Transverse colon (tissue), 4 donors: ENCODE measurements at regions not wholly inside any gene's neighbourhood (a gene's known extent, or its start where the extent isn't known, plus 50 kb on each side); places are given as distances from the start of the nearest gene placed in this dataset.

ENCODE experiments used
- DNase-seq: peaks from one replicate; pipeline ENCODE4 v3.0.0-alpha.2; 2019
- H3K27ac ChIP-seq, 4 donors: fragments of 200-600 bp; sonication (generic); 2 replicates each; pipeline ENCODE4 v1.5.1; 2016 to 2018; ENCODE audit warnings: inconsistent platforms in 4 of 4
- H3K27me3 ChIP-seq: fragments of 200-600 bp; sonication (generic); 2 replicates; pipeline ENCODE4 v1.5.1; 2017; ENCODE audit warnings: inconsistent platforms
- H3K36me3 ChIP-seq, 4 donors: fragments of 200-600 bp; sonication (generic); 2 replicates each; pipeline ENCODE4 v1.5.1; 2017 to 2019; ENCODE audit warnings: inconsistent platforms in 4 of 4
- H3K4me1 ChIP-seq, 4 donors: fragments of 200-600 bp; sonication (generic); 2 replicates each; pipeline ENCODE4 v1.5.1; 2017 to 2020; ENCODE audit warnings: inconsistent platforms in 4 of 4
- H3K4me3 ChIP-seq, 4 donors: fragments of 200-600 bp; sonication (generic); 1 replicate in 1 of 4; 2 replicates in 3 of 4; pipeline versions ENCODE4 v1.5.1 to v1.6.1; 2017 to 2019; ENCODE audit warnings: inconsistent platforms in 4 of 4
- H3K9me3 ChIP-seq, 2 donors: fragments of 200-600 bp; sonication (generic); 2 replicates each; pipeline ENCODE4 v1.5.1; 2017 to 2019; ENCODE audit warnings: inconsistent platforms in 2 of 2
- EP300 ChIP-seq: sonication (generic); formaldehyde crosslinking; IDR thresholded peaks from one replicate; pipeline ENCODE4 v1.6.1; 2017; ENCODE audit warnings: antibody characterized with exemption, low read depth
- POLR2A ChIP-seq: fragments of 450-650 bp; IDR thresholded peaks from one replicate; pipeline ENCODE4 v1.6.1; 2016; ENCODE audit warnings: antibody characterized with exemption, mild to moderate bottlenecking, moderate library complexity
- POLR2AphosphoS5 ChIP-seq, 3 donors: sonication (generic); formaldehyde crosslinking; IDR thresholded peaks; one replicate each; pipeline ENCODE4 v1.6.1; 2016; ENCODE audit warnings: antibody characterized with exemption in 3 of 3
- WGBS, 2 donors: methylation state at CpG; one replicate each; pipeline ENCODE4 v1.1.5; 2018; ENCODE audit warnings: low coverage in 1 of 2; 5-methylcytosine and 5-hydroxymethylcytosine counted together
- in situ Hi-C, 4 donors: fragments of 200-750 bp; cut with MboI; loops; one replicate each; pipeline versions ENCODE4 v1.15.0 to v1.15.1; 2017; ENCODE audit warnings: low sequenced_read_pairs in 3 of 4, low pct_ligation_motif_present in 1 of 4, low pct_unique_long_range_greater_than_20kb in 1 of 4
- intact Hi-C: fragments of 100-400 bp; cut with DNase I; formaldehyde crosslinking; loops from one replicate; pipeline ENCODE4 v1.15.1; 2023; ENCODE audit warnings: low total_unique reads
- TF ChIP-seq, protein P1 (sequence below), 5 experiments: fragments of 200-600 bp in 3 of 5; fragments of 450-650 bp in 2 of 5; sonication (generic) in 3 of 5; IDR thresholded peaks; 1 replicate in 2 of 5; 2 replicates in 3 of 5; pipeline ENCODE4 v1.5.1; 2016 to 2017; ENCODE audit warnings: antibody characterized with exemption in 5 of 5, inconsistent platforms in 3 of 5, mild to moderate bottlenecking in 2 of 5, moderate library complexity in 1 of 5

GRCh38 chr7:25813381-25813780, 338.6 kb upstream of the NFE2L3 start:
- intact Hi-C loops = no loop called here
- Histone ChIP-seq H3K4me1 (peaks cover 0 to 4% (median 0%) of the 10 kb centered on the region in 4 donors), H3K4me3 (no peak overlapping the region), H3K36me3 (no peaks in the 10 kb centered on the region), H3K27ac (no peak overlapping the region), H3K9me3 (no peaks in the 10 kb centered on the region), H3K27me3 (no peaks in the 10 kb centered on the region)
- in situ Hi-C loops = no loop called here
- DNase-seq = no peak
- TF ChIP-seq POLR2A (no peak), EP300 (no peak), POLR2AphosphoS5 (IDR thresholded peaks at IDR 0.05) (no peak)
- TF ChIP-seq, protein P1, sequence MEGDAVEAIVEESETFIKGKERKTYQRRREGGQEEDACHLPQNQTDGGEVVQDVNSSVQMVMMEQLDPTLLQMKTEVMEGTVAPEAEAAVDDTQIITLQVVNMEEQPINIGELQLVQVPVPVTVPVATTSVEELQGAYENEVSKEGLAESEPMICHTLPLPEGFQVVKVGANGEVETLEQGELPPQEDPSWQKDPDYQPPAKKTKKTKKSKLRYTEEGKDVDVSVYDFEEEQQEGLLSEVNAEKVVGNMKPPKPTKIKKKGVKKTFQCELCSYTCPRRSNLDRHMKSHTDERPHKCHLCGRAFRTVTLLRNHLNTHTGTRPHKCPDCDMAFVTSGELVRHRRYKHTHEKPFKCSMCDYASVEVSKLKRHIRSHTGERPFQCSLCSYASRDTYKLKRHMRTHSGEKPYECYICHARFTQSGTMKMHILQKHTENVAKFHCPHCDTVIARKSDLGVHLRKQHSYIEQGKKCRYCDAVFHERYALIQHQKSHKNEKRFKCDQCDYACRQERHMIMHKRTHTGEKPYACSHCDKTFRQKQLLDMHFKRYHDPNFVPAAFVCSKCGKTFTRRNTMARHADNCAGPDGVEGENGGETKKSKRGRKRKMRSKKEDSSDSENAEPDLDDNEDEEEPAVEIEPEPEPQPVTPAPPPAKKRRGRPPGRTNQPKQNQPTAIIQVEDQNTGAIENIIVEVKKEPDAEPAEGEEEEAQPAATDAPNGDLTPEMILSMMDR (IDR thresholded peaks at IDR 0.05) = no peak
- 74% methylated on average over 6 of the region's 6 CpGs; no CpG with 5 or more reads in 1 of the 2 donors for WGBS, 2 donors

DNA sequence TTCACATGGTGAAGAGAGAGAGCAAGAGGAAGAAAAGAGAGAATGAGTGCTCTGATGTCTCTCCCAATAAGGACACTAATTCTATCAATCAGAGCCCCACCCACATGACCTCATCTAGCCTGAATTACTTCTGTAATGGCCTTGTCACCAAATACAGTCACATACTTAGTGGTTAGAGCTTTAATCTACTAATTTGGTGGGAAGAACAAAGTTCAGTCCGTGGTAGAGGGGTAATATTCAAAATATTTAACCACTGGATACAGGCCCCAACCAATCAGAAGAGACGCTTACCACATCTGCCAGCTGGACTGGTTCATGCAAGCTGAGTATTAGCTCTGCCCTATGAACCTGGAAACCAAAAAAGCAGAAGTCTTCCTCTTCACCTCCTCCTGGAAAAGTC, 336.3 kb upstream of the NFE2L3 start:
- in situ Hi-C loops = no loop called here

GRCh38 chr7:25820432-25821040, 331.5 kb upstream of the NFE2L3 start:
- TF ChIP-seq EP300 = no peak
- TF ChIP-seq POLR2A = no peak
- TF ChIP-seq, protein P1 (IDR thresholded peaks at IDR 0.05) = peak in 3 of 5 experiments; percentile 15 to 39 (median 18)
- no peak for TF ChIP-seq POLR2AphosphoS5 (IDR thresholded peaks at IDR 0.05)
- no peak overlapping the region for H3K4me3 ChIP-seq
- no peaks in the 10 kb centered on the region for H3K36me3 ChIP-seq
- 75 to 76% methylated on average over 5 of the region's 5 CpGs for WGBS, 2 donors
- H3K4me1 ChIP-seq = no peaks in the 10 kb centered on the region
- H3K9me3 ChIP-seq = no peaks in the 10 kb centered on the region
- in situ Hi-C loops = no loop called here
- H3K27ac ChIP-seq = no peak overlapping the region
- no peak for DNase-seq
- intact Hi-C loops = no loop called here
- no peaks in the 10 kb centered on the region for H3K27me3 ChIP-seq

More for the DNA sequence above, 336.3 kb upstream of the NFE2L3 start:
- no peak overlapping the region for H3K27ac ChIP-seq
- 20 to 69% methylated on average over 1 to 2 of the region's 2 CpGs for WGBS, 2 donors
- DNase-seq = no peak
- no peaks in the 10 kb centered on the region for H3K4me1 ChIP-seq
- no peaks in the 10 kb centered on the region for H3K27me3 ChIP-seq
- no peak overlapping the region for H3K4me3 ChIP-seq
- intact Hi-C loops = no loop called here
- no peaks in the 10 kb centered on the region for H3K9me3 ChIP-seq
- no peaks in the 10 kb centered on the region for H3K36me3 ChIP-seq
- no peak for TF ChIP-seq EP300
- TF ChIP-seq, protein P1 (IDR thresholded peaks at IDR 0.05) = no peak
- no peak for TF ChIP-seq POLR2AphosphoS5 (IDR thresholded peaks at IDR 0.05)
- TF ChIP-seq POLR2A = no peak

- Histone ChIP-seq H3K4me1 (no peaks in the 10 kb centered on the region), H3K4me3 (no peak overlapping the region), H3K27me3 (no peaks in the 10 kb centered on the region), H3K27ac (no peak overlapping the region), H3K9me3 (no peaks in the 10 kb centered on the region), H3K36me3 (no peaks in the 10 kb centered on the region)
- 84% methylated on average over 3 of the region's 3 CpGs for WGBS, 2 donors
- intact Hi-C loops = no loop called here
- no peak for DNase-seq
- in situ Hi-C loops = no loop called here
- TF ChIP-seq POLR2AphosphoS5 (IDR thresholded peaks at IDR 0.05) (no peak), POLR2A (no peak), EP300 (no peak)
- TF ChIP-seq, protein P1 (IDR thresholded peaks at IDR 0.05) = no peak
These were observed 330.8 kb upstream of the NFE2L3 start for GRCh38 chr7:25821225-25821624.
